ENCODE measurements at regions not wholly inside any gene's neighbourhood (a gene's known extent, or its start where the extent isn't known, plus 50 kb on each side); places are given as distances from the start of the nearest gene placed in this dataset.

DNA sequence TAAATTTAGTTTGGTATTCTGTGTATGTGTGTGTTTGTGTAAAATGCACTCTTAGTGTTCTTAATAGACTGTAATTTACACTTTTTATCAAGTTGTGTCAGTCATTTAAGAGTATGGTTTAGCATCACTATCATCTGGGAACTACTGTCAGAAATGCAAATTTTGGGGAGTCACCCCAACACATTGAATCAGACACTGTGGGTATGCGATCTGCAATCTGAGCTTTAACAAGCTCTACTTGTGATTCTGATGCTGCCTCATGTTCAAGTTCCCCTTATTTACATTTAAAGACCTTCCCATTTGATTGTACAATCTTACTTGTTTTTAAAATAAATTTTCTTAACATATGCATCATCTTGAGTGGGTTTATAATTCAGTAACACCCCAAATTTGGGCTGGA, 218.1 kb upstream of the FOXP2 start:
- no peaks in the 10 kb centered on the region for H3K36me3 ChIP-seq
- H3K9me3 ChIP-seq = no peaks in the 10 kb centered on the region
- no peak overlapping the region for H3K4me3 ChIP-seq
- TF ChIP-seq CTCF (IDR thresholded peaks at IDR 0.05) = no peak
- no peaks in the 10 kb centered on the region for H3K4me1 ChIP-seq
- intact Hi-C loops (cut with DNase I) = no loop called here
- ATAC-seq (no peak), DNase-seq (no peak)
- no peaks in the 10 kb centered on the region for H3K27me3 ChIP-seq (ENCODE audit: low read depth)
- no peak overlapping the region for H3K27ac ChIP-seq

DNA sequence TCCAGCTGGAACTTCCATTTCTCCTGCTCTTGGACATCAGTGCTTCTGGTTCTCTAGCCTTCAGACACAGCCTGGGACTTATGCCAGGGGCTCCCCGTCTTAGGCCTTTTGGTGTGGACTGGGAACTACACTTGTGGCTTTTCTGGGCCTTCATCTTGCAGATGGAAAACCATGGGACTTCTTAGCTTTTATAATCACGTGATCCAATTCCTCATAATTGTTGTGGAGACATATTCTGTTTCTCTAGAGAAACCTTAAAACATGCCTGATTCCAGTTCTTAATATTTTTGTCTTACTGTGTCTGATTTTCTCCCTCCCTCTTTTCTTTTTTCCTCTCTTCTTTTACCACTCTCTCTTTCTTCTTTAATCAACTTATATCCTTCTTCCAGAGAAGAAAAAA, 224.2 kb upstream of the FOXP2 start:
- no peak for DNase-seq

DNA sequence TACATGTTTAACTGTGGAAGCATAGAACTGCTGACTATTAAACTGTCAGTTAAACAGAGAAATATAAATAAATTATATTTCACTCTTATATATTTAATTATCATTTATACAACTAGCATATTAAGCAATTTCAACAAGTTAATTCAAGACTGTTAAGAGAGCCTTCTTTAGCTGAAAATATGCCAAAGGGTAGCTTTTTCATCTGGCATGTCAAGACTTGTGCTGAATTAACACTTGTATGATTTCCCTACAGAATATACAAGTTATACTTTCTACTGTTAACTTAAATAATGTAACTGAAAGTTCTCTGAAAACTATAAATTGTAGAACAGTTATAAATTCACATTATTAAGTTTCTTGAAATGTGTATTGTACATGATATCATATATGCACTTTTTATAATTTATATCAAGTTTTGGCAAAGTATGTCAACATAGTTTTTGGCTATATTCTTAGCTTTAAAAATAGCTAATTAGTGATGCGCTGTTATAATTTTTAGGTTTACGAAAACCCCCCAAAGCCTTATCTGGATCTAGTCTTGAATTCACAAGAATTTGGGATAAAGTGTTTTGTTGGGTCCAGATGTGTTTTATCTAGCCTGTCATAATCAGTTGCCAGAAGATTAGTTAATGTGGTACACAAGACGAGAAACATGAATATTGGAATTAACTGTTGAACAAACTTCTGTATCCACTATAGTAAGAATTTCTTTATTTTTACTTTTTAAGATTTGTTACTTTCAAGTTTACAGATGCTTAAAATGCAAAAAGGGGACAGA, 231.1 kb upstream of the FOXP2 start:
- DNase-seq (no peak), ATAC-seq (no peak)
- H3K36me3 ChIP-seq = no peaks in the 10 kb centered on the region
- no peaks in the 10 kb centered on the region for H3K9me3 ChIP-seq
- intact Hi-C loops (cut with DNase I) = no loop called here
- H3K27ac ChIP-seq = no peak overlapping the region
- H3K4me3 ChIP-seq = no peak overlapping the region
- H3K27me3 ChIP-seq (ENCODE audit: low read depth) = no peaks in the 10 kb centered on the region
- TF ChIP-seq CTCF (IDR thresholded peaks at IDR 0.05) = no peak
- H3K4me1 ChIP-seq = no peaks in the 10 kb centered on the region

More for the DNA sequence above, 224.2 kb upstream of the FOXP2 start:
- ATAC-seq = no peak
- Histone ChIP-seq H3K4me1 (no peaks in the 10 kb centered on the region), H3K27ac (no peak overlapping the region), H3K9me3 (no peaks in the 10 kb centered on the region), H3K36me3 (no peaks in the 10 kb centered on the region), H3K27me3 (ENCODE audit: low read depth) (no peaks in the 10 kb centered on the region), H3K4me3 (no peak overlapping the region)
- TF ChIP-seq CTCF (IDR thresholded peaks at IDR 0.05) = no peak
- intact Hi-C loops (cut with DNase I) = no loop called here

- H3K27ac ChIP-seq = no peak overlapping the region
- H3K4me1 ChIP-seq = no peaks in the 10 kb centered on the region
- no peaks in the 10 kb centered on the region for H3K36me3 ChIP-seq
- DNase-seq = no peak
- ATAC-seq = no peak
- H3K4me3 ChIP-seq = no peak overlapping the region
- H3K27me3 ChIP-seq (ENCODE audit: low read depth) = no peaks in the 10 kb centered on the region
- H3K9me3 ChIP-seq = no peaks in the 10 kb centered on the region
- TF ChIP-seq CTCF (IDR thresholded peaks at IDR 0.05) = no peak
- intact Hi-C loops (cut with DNase I) = no loop called here
Observed at GRCh38 chr7:114182837-114183236, 231.8 kb upstream of the FOXP2 start.

DNA sequence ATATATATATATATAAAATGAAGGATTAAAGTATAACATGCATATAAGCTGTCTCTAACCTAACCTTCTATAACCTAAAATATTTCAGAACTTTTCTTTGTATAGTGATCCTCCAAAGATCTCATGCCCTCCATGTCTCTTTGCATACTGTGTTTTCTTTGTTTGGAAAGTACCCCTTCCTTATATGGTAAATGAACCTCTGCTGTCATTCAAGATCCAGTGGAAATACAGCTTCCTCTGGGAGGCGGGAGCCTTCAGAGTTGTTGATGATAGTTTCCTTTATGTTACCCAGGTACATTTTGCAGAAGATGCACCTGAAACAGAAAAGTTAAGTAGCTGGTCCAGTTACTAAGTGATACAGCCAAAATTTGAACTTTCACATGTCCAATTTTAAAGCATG, 233.3 kb upstream of the FOXP2 start:
- H3K36me3 ChIP-seq = no peaks in the 10 kb centered on the region
- TF ChIP-seq CTCF (IDR thresholded peaks at IDR 0.05) = no peak
- intact Hi-C loops (cut with DNase I) = no loop called here
- DNase-seq (no peak), ATAC-seq (no peak)
- no peaks in the 10 kb centered on the region for H3K9me3 ChIP-seq
- H3K27ac ChIP-seq = no peak overlapping the region
- no peak overlapping the region for H3K4me3 ChIP-seq
- no peaks in the 10 kb centered on the region for H3K27me3 ChIP-seq (ENCODE audit: low read depth)
- no peaks in the 10 kb centered on the region for H3K4me1 ChIP-seq

All from lower lobe of right lung (tissue), 2 donors.